AG04450 (cell line): ENCODE measurements at regions not wholly inside any gene's neighbourhood (a gene's known extent, or its start where the extent isn't known, plus 50 kb on each side); places are given as distances from the start of the nearest gene placed in this dataset.
"Not testable (repeated sequence)": the region's sequence is repeated elsewhere in the genome, so short reads cannot be mapped to it uniquely, and the experiment has no call there.

Experiments
- CTCF ChIA-PET: fragments of 300-600, 350-600 bp; formaldehyde crosslinking; extraction: SDS; loops from one replicate; lab custom pipeline; 2022; ENCODE audit warnings: antibody characterized with exemption, inconsistent platforms; lab: Charles Lee
- POLR2A ChIA-PET: fragments of 350-600 bp; formaldehyde crosslinking; extraction: SDS; loops from one replicate; lab custom pipeline; 2021; ENCODE audit warnings: antibody characterized with exemption, inconsistent platforms; lab: Yijun Ruan, JAX
- DNase-seq: peaks from one replicate; pipeline ENCODE4 v3.0.0-alpha.2; 2011; ENCODE audit warnings: low read depth, low spot score
- H3K27ac ChIP-seq: one replicate; pipeline ENCODE4 v1.5.1; 2012; ENCODE audit warnings: low read depth, low read length, control low read depth
- H3K27me3 ChIP-seq: one replicate; pipeline ENCODE4 v1.6.0; 2012; ENCODE audit warnings: low read length; ENCODE audit not compliant: control insufficient read depth, insufficient read depth
- H3K4me3 ChIP-seq: 2 replicates; pipeline ENCODE4 v1.5.1; 2011; ENCODE audit warnings: mild to moderate bottlenecking, low read depth, low read length, control low read depth
- H3K9me3 ChIP-seq: 2 replicates; pipeline ENCODE4 v1.5.1; 2012; ENCODE audit warnings: low read length; ENCODE audit not compliant: control insufficient read depth, insufficient read depth
- CTCF ChIP-seq: IDR thresholded peaks from 2 replicates; pipeline ENCODE4 v1.5.1; 2011; ENCODE audit warnings: low read depth, low read length, control low read depth, inconsistent platforms

- TF ChIP-seq CTCF: no peak
- no peaks in the 10 kb centered on the region for H3K27me3 ChIP-seq
- peaks cover 50% of the 10 kb centered on the region for H3K9me3 ChIP-seq
- ChIA-PET CTCF (no interaction called here), POLR2A (no interaction called here)
- no peak overlapping the region for H3K4me3 ChIP-seq
- DNase-seq: no peak
- H3K27ac ChIP-seq: no peak overlapping the region
Measured at GRCh38 chr13:18236528-18236815, 945.2 kb downstream of the TUBA3C start.

GRCh38 chr13:18235756-18236527 lies 945.7 kb downstream of the TUBA3C start:
- ChIA-PET POLR2A (no interaction called here), CTCF (no interaction called here)
- H3K27me3 ChIP-seq: no peaks in the 10 kb centered on the region
- TF ChIP-seq CTCF: no peak
- no peak overlapping the region for H3K4me3 ChIP-seq
- H3K9me3 ChIP-seq: peaks cover 50% of the 10 kb centered on the region
- H3K27ac ChIP-seq: no peak overlapping the region
- no peak for DNase-seq

DNA sequence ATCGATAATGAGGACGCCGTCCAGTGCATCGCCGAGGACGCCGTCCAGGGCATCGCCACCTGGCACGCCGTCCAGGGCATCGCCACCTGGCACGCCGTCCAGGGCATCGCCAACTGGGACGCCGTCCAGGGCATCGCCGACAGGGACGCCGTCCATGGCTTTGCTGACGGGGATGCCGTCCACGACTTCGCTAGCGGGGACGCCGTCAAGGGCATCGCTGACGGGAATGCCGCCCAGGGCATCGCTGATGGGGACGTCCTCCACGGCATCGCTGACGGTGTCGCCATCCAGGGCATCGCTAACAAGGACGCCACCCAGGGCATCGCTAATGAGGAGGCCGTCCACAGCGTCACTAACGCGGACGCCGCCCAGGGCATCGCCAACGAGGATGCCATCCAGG lies 946.5 kb downstream of the TUBA3C start:
- POLR2A ChIA-PET: no interaction called here
- peaks cover 50% of the 10 kb centered on the region for H3K9me3 ChIP-seq
- CTCF ChIA-PET: no interaction called here
- no peak overlapping the region for H3K4me3 ChIP-seq
- DNase-seq: no peak
- TF ChIP-seq CTCF: no peak
- no peak overlapping the region for H3K27ac ChIP-seq
- no peaks in the 10 kb centered on the region for H3K27me3 ChIP-seq

DNA sequence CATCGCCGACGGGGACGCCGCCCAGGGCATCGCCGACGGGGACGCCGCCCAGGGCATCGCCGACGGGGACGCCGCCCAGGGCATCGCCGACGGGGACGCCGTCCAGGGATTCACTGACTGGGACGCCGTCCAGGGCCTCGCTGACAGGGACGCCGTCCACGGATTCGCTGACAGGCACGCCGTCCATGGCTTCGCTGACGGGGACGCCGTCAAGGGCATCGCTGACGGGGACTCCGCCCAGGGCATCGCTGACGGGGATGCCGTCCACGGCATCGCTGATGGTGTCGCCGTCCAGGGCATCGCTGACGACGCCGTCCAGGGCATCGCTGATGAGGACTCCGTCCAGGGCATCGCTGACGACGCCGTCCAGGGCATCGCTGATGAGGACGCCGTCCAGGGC lies 947.2 kb downstream of the TUBA3C start:
- POLR2A ChIA-PET, DNase-seq, H3K27ac ChIP-seq, H3K4me3 ChIP-seq, H3K27me3 ChIP-seq, CTCF ChIA-PET: not testable (repeated sequence)
- H3K9me3 ChIP-seq: peaks cover 50% of the 10 kb centered on the region

GRCh38 chr13:18233783-18234299 lies 947.8 kb downstream of the TUBA3C start:
- no peak overlapping the region for H3K27ac ChIP-seq
- peaks cover 50% of the 10 kb centered on the region for H3K9me3 ChIP-seq
- no peaks in the 10 kb centered on the region for H3K27me3 ChIP-seq
- CTCF ChIA-PET: no interaction called here
- no peak for DNase-seq
- no peak overlapping the region for H3K4me3 ChIP-seq
- POLR2A ChIA-PET: no interaction called here
- no peak for TF ChIP-seq CTCF
